Esophagus muscularis mucosa (tissue), 4 donors: ENCODE measurements at regions not wholly inside any gene's neighbourhood (a gene's known extent, or its start where the extent isn't known, plus 50 kb on each side); places are given as distances from the start of the nearest gene placed in this dataset.
A peak's percentile ranks its signal among the peaks of the same experiment; 100 is the strongest.

Source experiments
- DNase-seq: peaks from one replicate; pipeline ENCODE4 v3.0.0-alpha.2; 2017; ENCODE audit errors: extremely low spot score
- H3K27ac ChIP-seq, 4 donors: fragments of 200-600 bp; sonication (generic); replicated peaks in 1 of 4; 1 replicate in 3 of 4; 2 replicates in 1 of 4; pipeline ENCODE4 v1.5.1; 2016 to 2019; ENCODE audit warnings: mild to moderate bottlenecking in 1 of 4
- H3K27me3 ChIP-seq, 4 donors: fragments of 200-600 bp; sonication (generic); one replicate each; pipeline versions ENCODE4 v1.5.1 to v1.6.0; 2016 to 2019
- H3K36me3 ChIP-seq, 4 donors: fragments of 200-600 bp; sonication (generic); one replicate each; pipeline ENCODE4 v1.5.1; 2016 to 2019
- H3K4me1 ChIP-seq, 4 donors: fragments of 200-600 bp; sonication (generic); one replicate each; pipeline ENCODE4 v1.5.1; 2016 to 2019
- H3K4me3 ChIP-seq, 4 donors: fragments of 200-600 bp; sonication (generic); 1 replicate in 2 of 4; 2 replicates in 2 of 4; pipeline ENCODE4 v1.5.1; 2016 to 2019; ENCODE audit warnings: mild to moderate bottlenecking in 4 of 4, moderate library complexity in 1 of 4
- H3K9me3 ChIP-seq, 4 donors: fragments of 200-600 bp; sonication (generic); 1 replicate in 3 of 4; 2 replicates in 1 of 4; pipeline ENCODE4 v1.5.1; 2016 to 2019
- CTCF ChIP-seq, 3 experiments: fragments of 200-600 bp in 2 of 3; fragments of 450-650 bp in 1 of 3; sonication (generic) in 2 of 3; IDR thresholded peaks; one replicate each; pipeline ENCODE4 v1.5.1; 2017 to 2019; ENCODE audit warnings: antibody characterized with exemption in 3 of 3, mild to moderate bottlenecking in 2 of 3, moderate library complexity in 1 of 3
- EP300 ChIP-seq: sonication (generic); formaldehyde crosslinking; IDR thresholded peaks from one replicate; pipeline ENCODE4 v1.6.1; 2017; ENCODE audit warnings: antibody characterized with exemption
- POLR2A ChIP-seq: fragments of 450-650 bp; IDR thresholded peaks from one replicate; pipeline ENCODE4 v1.6.1; 2017; ENCODE audit warnings: antibody characterized with exemption, moderate library complexity, mild to moderate bottlenecking, low read depth
- POLR2AphosphoS5 ChIP-seq, 2 donors: sonication (generic); formaldehyde crosslinking; IDR thresholded peaks; one replicate each; pipeline ENCODE4 v1.6.1; 2017; ENCODE audit warnings: antibody characterized with exemption in 2 of 2
- WGBS: methylation state at CpG from one replicate; pipeline ENCODE4 v1.1.5; 2018; 5-methylcytosine and 5-hydroxymethylcytosine counted together
- intact Hi-C: fragments of 100-400 bp; cut with DNase I; formaldehyde crosslinking; loops from one replicate; pipeline ENCODE4 v1.15.1; 2023

- 93% methylated on average over 8 of the region's 8 CpGs for WGBS
- TF ChIP-seq POLR2A, result no peak
- TF ChIP-seq POLR2AphosphoS5 (IDR thresholded peaks at IDR 0.05), result no peak
- no peak for TF ChIP-seq CTCF (IDR thresholded peaks at IDR 0.05)
- TF ChIP-seq EP300, result no peak
- Histone ChIP-seq H3K9me3 (peaks cover 0 to 18% (median 12%) of the 10 kb centered on the region in 4 donors), H3K27ac (no peak overlapping the region), H3K27me3 (no peaks in the 10 kb centered on the region), H3K36me3 (no peaks in the 10 kb centered on the region), H3K4me1 (no peaks in the 10 kb centered on the region), H3K4me3 (no peak overlapping the region)
- no peak for DNase-seq
- intact Hi-C loops, result no loop called here
Observed at GRCh38 chr4:123580981-123581664, 184.5 kb downstream of the SPRY1 start.

DNA sequence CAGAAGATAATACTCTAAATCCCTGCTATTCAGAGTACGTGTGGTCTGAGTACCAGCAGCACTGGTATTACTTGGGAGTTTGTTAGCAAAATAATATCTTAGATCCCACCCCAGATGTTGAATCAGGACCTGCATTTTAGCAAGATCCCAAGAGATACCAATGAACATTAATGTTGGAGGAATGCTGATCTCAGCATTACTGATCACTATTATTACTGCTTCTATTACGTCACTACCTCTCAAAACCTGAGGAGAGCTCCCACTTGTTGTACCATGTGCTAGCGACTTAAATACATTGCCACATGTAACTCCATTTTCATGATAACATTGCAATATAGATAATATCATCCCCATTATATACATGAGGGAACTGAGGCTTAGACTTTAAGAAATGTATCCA lies 185.2 kb downstream of the SPRY1 start:
- 96% methylated on average over 3 of the region's 3 CpGs for WGBS

GRCh38 chr4:123583043-123583442 lies 186.4 kb downstream of the SPRY1 start:
- intact Hi-C loops, result no loop called here
- Histone ChIP-seq H3K9me3 (peaks cover 0 to 18% (median 12%) of the 10 kb centered on the region in 4 donors), H3K4me1 (peaks cover 0 to 4% (median 2%) of the 10 kb centered on the region in 4 donors), H3K27me3 (no peaks in the 10 kb centered on the region), H3K36me3 (no peaks in the 10 kb centered on the region), H3K27ac (no peak overlapping the region), H3K4me3 (no peak overlapping the region)
- WGBS, result 83% methylated on average over 2 of the region's 2 CpGs
- TF ChIP-seq EP300 (no peak), CTCF (IDR thresholded peaks at IDR 0.05) (no peak), POLR2A (no peak), POLR2AphosphoS5 (IDR thresholded peaks at IDR 0.05) (no peak)
- no peak for DNase-seq

More for the DNA sequence above, 185.2 kb downstream of the SPRY1 start:
- no peak for DNase-seq
- Histone ChIP-seq H3K27me3 (no peaks in the 10 kb centered on the region), H3K27ac (no peak overlapping the region), H3K4me3 (no peak overlapping the region), H3K9me3 (peaks cover 0 to 18% (median 12%) of the 10 kb centered on the region in 4 donors), H3K36me3 (no peaks in the 10 kb centered on the region), H3K4me1 (no peaks in the 10 kb centered on the region)
- TF ChIP-seq POLR2A (no peak), CTCF (IDR thresholded peaks at IDR 0.05) (no peak), POLR2AphosphoS5 (IDR thresholded peaks at IDR 0.05) (no peak), EP300 (no peak)
- intact Hi-C loops, result no loop called here

DNA sequence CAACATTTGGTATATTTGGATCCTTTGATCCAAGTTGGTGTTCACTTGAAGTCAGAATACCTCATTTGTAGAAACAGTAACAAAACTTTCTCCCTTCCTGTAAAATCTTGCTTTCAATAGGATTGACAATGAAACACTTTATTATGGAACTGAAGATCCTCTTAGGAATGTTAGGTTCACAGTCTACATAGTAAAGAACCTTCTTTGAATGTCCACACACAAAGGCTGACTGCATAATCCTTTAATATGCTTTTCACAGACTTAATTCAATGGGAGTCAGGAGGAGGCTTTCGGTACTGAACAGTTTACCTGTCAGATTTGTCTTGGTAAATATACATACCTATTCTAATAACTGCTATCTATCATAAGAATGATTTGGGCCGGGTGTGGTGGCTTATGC lies 188.5 kb downstream of the SPRY1 start:
- Histone ChIP-seq H3K4me1 (peaks cover 0 to 14% (median 10%) of the 10 kb centered on the region in 4 donors), H3K9me3 (peaks cover 0 to 18% (median 12%) of the 10 kb centered on the region in 4 donors), H3K27me3 (no peaks in the 10 kb centered on the region), H3K4me3 (no peak overlapping the region), H3K36me3 (no peaks in the 10 kb centered on the region), H3K27ac (no peak overlapping the region)
- intact Hi-C loops, result no loop called here
- 100% methylated on average over 1 of the region's 2 CpGs for WGBS
- DNase-seq, result no peak
- TF ChIP-seq CTCF (IDR thresholded peaks at IDR 0.05), result no peak
- no peak for TF ChIP-seq POLR2A
- TF ChIP-seq EP300, result no peak
- no peak for TF ChIP-seq POLR2AphosphoS5 (IDR thresholded peaks at IDR 0.05)

GRCh38 chr4:123587983-123588494 lies 191.4 kb downstream of the SPRY1 start:
- intact Hi-C loops, result no loop called here
- peaks cover 0 to 14% (median 10%) of the 10 kb centered on the region in 4 donors for H3K4me1 ChIP-seq
- H3K4me3 ChIP-seq, result no peak overlapping the region
- 47% methylated on average over 8 of the region's 8 CpGs for WGBS
- no peaks in the 10 kb centered on the region for H3K27me3 ChIP-seq
- DNase-seq, result no peak
- no peaks in the 10 kb centered on the region for H3K9me3 ChIP-seq
- H3K27ac ChIP-seq, result peak overlapping the region; percentile 33 to 63 (median 56)
- no peaks in the 10 kb centered on the region for H3K36me3 ChIP-seq
- no peak for TF ChIP-seq EP300
- TF ChIP-seq POLR2AphosphoS5 (IDR thresholded peaks at IDR 0.05), result no peak
- no peak for TF ChIP-seq POLR2A
- no peak for TF ChIP-seq CTCF (IDR thresholded peaks at IDR 0.05)
